ENCODE measurements at regions not wholly inside any gene's neighbourhood (a gene's known extent, or its start where the extent isn't known, plus 50 kb on each side); places are given as distances from the start of the nearest gene placed in this dataset.

DNA sequence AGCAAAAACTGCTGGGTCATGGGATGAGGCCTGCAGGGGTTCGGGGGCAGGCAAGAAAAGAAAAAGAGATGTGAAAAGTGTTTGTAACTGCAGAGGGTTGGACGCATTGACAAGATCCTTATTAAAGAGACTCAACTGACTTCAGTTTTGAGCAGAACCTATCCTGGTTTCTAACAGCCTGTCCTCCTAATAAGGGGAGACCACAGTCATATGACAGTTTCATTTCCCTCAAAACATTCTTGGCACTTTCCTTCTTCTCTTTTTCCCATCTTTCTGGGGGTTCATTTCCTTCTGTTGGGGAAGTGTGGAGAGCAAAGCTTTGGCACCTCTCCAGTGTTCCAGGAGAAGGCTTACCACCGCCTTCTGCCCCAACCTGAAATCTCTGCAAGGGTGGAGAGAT lies 118.5 kb downstream of the MAF start:
- Histone ChIP-seq H3K27me3 (ENCODE audit: insufficient read depth, low read length) (no peaks in the 10 kb centered on the region), H2AFZ (ENCODE audit: low read depth, low read length, poor library complexity, severe bottlenecking) (no peak overlapping the region)

More for the DNA sequence above, 118.5 kb downstream of the MAF start:
- no peak for DNase-seq (ENCODE audit: low read depth, low spot score)
- Histone ChIP-seq H3K4me2 (ENCODE audit: low read length) (no peak overlapping the region), H3K4me3 (replicated peaks in 1 of 2; ENCODE audit: low read depth in 1 of 2, low read length in 2 of 2) (no peak overlapping the region), H3K9me3 (ENCODE audit: control insufficient read depth in 1 of 2, insufficient read depth in 1 of 2, low read depth in 1 of 2, low read length in 2 of 2) (peaks cover 15 to 36% of the 10 kb centered on the region in 2 experiments; a peak in 2 of 4 replicates), H3K4me1 (ENCODE audit: control insufficient read depth in 1 of 2, insufficient read depth in 2 of 2, low read length in 2 of 2) (no peaks in the 10 kb centered on the region), H4K20me1 (ENCODE audit: insufficient read depth) (no peaks in the 10 kb centered on the region), H3K36me3 (ENCODE audit: control insufficient read depth in 1 of 2, insufficient read depth in 2 of 2, low read length in 2 of 2) (no peaks in the 10 kb centered on the region), H3K27ac (ENCODE audit: low read depth, low read length) (no peak overlapping the region), H3K9ac (ENCODE audit: low read length) (no peak overlapping the region), H3K9me2 (ENCODE audit: insufficient read depth) (no peaks in the 10 kb centered on the region), H3K79me2 (ENCODE audit: insufficient read depth, low read length) (no peaks in the 10 kb centered on the region)
- ChIA-PET POLR2A (no interaction called here), CTCF (no interaction called here), RAD21 (ENCODE audit: low non-redundant PET in 1 of 2, low total read pairs in 2 of 2, uncharacterized antibody in 2 of 2, unreplicated experiment in 2 of 2) (no interaction called here)
- ATAC-seq = no peak
- no TSS peak for BruUV-seq (replicated peaks)
- intact Hi-C loops (cut with micrococcal nuclease) = no loop called here
- TF ChIP-seq CEBPB (IDR thresholded peaks at IDR 0.05; ENCODE audit: low read depth) (no peak), JUND (IDR thresholded peaks at IDR 0.05) (no peak), RAD21 (IDR thresholded peaks at IDR 0.05; ENCODE audit: low read depth) (no peak), TCF7L2 (IDR thresholded peaks at IDR 0.05; ENCODE audit: borderline replicate concordance, extremely low read depth, insufficient read depth, insufficient read length) (no peak), ZFX (IDR thresholded peaks at IDR 0.05) (no peak), CBX3 (IDR thresholded peaks at IDR 0.05; ENCODE audit: low read depth) (no peak), FOSL1 (IDR thresholded peaks at IDR 0.05; ENCODE audit: low read depth) (no peak), ATF3 (IDR thresholded peaks at IDR 0.05) (no peak), SP1 (IDR thresholded peaks at IDR 0.05; ENCODE audit: low read depth) (no peak), SRF (IDR thresholded peaks at IDR 0.05; ENCODE audit: low read depth) (no peak), YY1 (IDR thresholded peaks at IDR 0.05; ENCODE audit: extremely low read depth, insufficient replicate concordance, low read depth, low read length) (no peak), ZNF274 (IDR thresholded peaks at IDR 0.05; ENCODE audit: low read depth, low read length) (no peak), EZH2 (IDR thresholded peaks at IDR 0.05) (no peak), REST (IDR thresholded peaks at IDR 0.05; ENCODE audit: low read depth) (no peak), POLR2AphosphoS5 (IDR thresholded peaks at IDR 0.05; ENCODE audit: low read depth, low read length) (no peak), SIN3A (IDR thresholded peaks at IDR 0.05; ENCODE audit: low read depth) (no peak), EGR1 (IDR thresholded peaks at IDR 0.05; ENCODE audit: low read depth) (no peak), EZH2phosphoT487 (IDR thresholded peaks at IDR 0.05; ENCODE audit: borderline replicate concordance) (no peak)
- TF ChIP-seq, protein P1, sequence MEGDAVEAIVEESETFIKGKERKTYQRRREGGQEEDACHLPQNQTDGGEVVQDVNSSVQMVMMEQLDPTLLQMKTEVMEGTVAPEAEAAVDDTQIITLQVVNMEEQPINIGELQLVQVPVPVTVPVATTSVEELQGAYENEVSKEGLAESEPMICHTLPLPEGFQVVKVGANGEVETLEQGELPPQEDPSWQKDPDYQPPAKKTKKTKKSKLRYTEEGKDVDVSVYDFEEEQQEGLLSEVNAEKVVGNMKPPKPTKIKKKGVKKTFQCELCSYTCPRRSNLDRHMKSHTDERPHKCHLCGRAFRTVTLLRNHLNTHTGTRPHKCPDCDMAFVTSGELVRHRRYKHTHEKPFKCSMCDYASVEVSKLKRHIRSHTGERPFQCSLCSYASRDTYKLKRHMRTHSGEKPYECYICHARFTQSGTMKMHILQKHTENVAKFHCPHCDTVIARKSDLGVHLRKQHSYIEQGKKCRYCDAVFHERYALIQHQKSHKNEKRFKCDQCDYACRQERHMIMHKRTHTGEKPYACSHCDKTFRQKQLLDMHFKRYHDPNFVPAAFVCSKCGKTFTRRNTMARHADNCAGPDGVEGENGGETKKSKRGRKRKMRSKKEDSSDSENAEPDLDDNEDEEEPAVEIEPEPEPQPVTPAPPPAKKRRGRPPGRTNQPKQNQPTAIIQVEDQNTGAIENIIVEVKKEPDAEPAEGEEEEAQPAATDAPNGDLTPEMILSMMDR (IDR thresholded peaks at IDR 0.05 in 2 of 3, conservative IDR thresholded peaks at IDR 0.05 in 1 of 3; ENCODE audit: borderline replicate concordance in 1 of 3, insufficient read depth in 1 of 3, low read depth in 2 of 3, low read length in 2 of 3) = no peak
- TF ChIP-seq, protein P2, sequence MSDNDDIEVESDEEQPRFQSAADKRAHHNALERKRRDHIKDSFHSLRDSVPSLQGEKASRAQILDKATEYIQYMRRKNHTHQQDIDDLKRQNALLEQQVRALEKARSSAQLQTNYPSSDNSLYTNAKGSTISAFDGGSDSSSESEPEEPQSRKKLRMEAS (IDR thresholded peaks at IDR 0.05) = no peak
